ENCODE measurements at regions not wholly inside any gene's neighbourhood (a gene's known extent, or its start where the extent isn't known, plus 50 kb on each side); places are given as distances from the start of the nearest gene placed in this dataset.

GRCh38 chr6:20280288-20280621, 68.0 kb upstream of the MBOAT1 start:
- TF ChIP-seq CTCF (IDR thresholded peaks at IDR 0.05; ENCODE audit: insufficient read depth, low read length, poor library complexity, severe bottlenecking) = no peak
- no peak for TF ChIP-seq EZH2phosphoT487 (conservative IDR thresholded peaks at IDR 0.05; ENCODE audit: low read length)
